AG09309 (cell line): ENCODE measurements at regions not wholly inside any gene's neighbourhood (a gene's known extent, or its start where the extent isn't known, plus 50 kb on each side); places are given as distances from the start of the nearest gene placed in this dataset.

Experiments
- DNase-seq: peaks from one replicate; pipeline ENCODE4 v3.0.0-alpha.2; 2010; ENCODE audit warnings: low read depth
- H3K4me3 ChIP-seq: 2 replicates; pipeline ENCODE4 v1.5.1; 2011; ENCODE audit warnings: mild to moderate bottlenecking, low read depth, low read length, moderate library complexity; ENCODE audit not compliant: control insufficient read depth
- CTCF ChIP-seq: IDR thresholded peaks from 2 replicates; pipeline ENCODE4 v1.5.1; 2011; ENCODE audit warnings: mild to moderate bottlenecking, low read depth, low read length, inconsistent platforms; ENCODE audit not compliant: insufficient read depth, control insufficient read depth; ENCODE audit errors: missing control alignments

DNA sequence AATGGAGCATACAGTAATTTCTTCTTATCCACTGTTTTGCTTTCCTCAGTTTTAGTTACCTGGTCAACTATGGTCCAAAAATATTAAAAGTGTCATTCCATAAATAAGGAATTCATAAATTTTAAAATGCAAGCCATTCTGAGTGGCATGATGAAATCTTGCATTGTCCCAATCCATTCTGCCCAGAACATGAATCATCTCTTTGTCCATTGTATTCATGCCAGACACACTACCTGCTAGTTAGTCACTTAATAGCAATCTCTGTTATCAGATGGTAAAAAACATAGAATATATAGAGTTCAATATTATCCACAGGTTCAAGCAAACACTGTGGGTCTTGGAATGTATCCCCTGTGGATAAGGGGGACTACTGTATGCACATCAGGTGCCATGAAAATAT lies 872.2 kb upstream of the NXPH2 start:
- no peak for TF ChIP-seq CTCF
- DNase-seq = no peak
- H3K4me3 ChIP-seq = no peak overlapping the region

DNA sequence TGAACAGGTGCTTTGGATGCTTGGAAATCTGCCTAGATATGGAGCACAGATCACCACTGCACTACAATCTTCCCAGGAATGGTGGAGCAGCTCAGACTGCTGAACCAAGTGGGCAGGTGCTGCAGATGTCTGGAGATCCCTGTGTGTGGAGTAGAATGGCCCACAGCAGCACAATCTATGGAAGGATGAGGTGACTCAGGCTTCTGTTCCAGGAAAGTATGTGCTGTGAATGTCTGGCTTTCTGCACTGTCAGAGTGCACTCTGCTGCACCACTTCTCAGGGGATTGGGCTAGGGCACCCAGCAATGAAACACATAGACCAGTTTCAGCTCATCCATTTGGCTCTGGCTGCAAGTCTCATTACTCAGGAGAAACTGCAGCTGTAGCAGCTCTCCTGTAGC lies 865.4 kb upstream of the NXPH2 start:
- TF ChIP-seq CTCF = no peak
- H3K4me3 ChIP-seq = no peak overlapping the region
- no peak for DNase-seq

GRCh38 chr2:139643139-139643538 lies 862.9 kb upstream of the NXPH2 start:
- TF ChIP-seq CTCF = no peak
- DNase-seq = no peak
- H3K4me3 ChIP-seq = no peak overlapping the region

GRCh38 chr2:139631966-139632365 lies 851.8 kb upstream of the NXPH2 start:
- TF ChIP-seq CTCF = no peak
- DNase-seq = no peak
- H3K4me3 ChIP-seq = no peak overlapping the region

GRCh38 chr2:139628931-139629330 lies 848.7 kb upstream of the NXPH2 start:
- no peak overlapping the region for H3K4me3 ChIP-seq
- DNase-seq = no peak
- TF ChIP-seq CTCF = no peak

DNA sequence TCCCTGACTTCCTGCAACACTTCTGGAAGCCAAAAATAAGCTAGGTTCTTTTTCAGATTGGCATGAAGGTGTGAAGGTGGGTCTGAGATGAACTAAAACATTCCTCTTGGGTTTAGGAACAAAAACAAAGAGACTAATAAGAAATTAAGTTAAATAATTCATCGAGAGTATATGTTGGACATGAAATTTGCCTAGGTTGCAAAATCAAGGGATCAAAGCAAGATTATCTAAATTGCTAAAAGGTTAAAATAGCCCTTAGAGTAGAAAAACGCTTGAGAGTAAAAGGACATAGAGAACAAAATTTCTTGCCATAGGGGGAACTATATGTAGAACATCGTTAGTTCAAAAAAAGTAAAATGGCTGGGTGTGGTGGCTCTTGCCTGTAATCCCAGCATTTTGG lies 845.9 kb upstream of the NXPH2 start:
- no peak overlapping the region for H3K4me3 ChIP-seq
- no peak for TF ChIP-seq CTCF
- no peak for DNase-seq

- H3K4me3 ChIP-seq = no peak overlapping the region
- DNase-seq = no peak
- TF ChIP-seq CTCF = no peak
Measured at GRCh38 chr2:139622691-139623090, 842.5 kb upstream of the NXPH2 start.
